ENCODE measurements at regions not wholly inside any gene's neighbourhood (a gene's known extent, or its start where the extent isn't known, plus 50 kb on each side); places are given as distances from the start of the nearest gene placed in this dataset.
"Not testable (repeated sequence)": the region's sequence is repeated elsewhere in the genome, so short reads cannot be mapped to it uniquely, and the experiment has no call there.

GRCh38 chr12:90485560-90485959 is 469.4 kb downstream of the CCER1 start:
- H3K9me3 Mint-ChIP-seq = peaks cover 3% of the 10 kb centered on the region
- H3K4me3 Mint-ChIP-seq = no peak overlapping the region
- no peak for DNase-seq
- H3K4me1 Mint-ChIP-seq = no peaks in the 10 kb centered on the region
- H3K27me3 Mint-ChIP-seq = no peaks in the 10 kb centered on the region
- ATAC-seq (ENCODE audit: low read depth) = no peak
- H3K36me3 Mint-ChIP-seq = no peaks in the 10 kb centered on the region
- no peak overlapping the region for H3K27ac Mint-ChIP-seq
- POLR2A ChIA-PET = no interaction called here

GRCh38 chr12:90484094-90484493 is 470.9 kb downstream of the CCER1 start:
- POLR2A ChIA-PET = no interaction called here

GRCh38 chr12:90481748-90482147 is 473.2 kb downstream of the CCER1 start:
- DNase-seq = no peak
- no peak overlapping the region for H3K27ac Mint-ChIP-seq
- no peak for ATAC-seq (ENCODE audit: low read depth)
- H3K27me3 Mint-ChIP-seq = no peaks in the 10 kb centered on the region
- no peaks in the 10 kb centered on the region for H3K9me3 Mint-ChIP-seq
- H3K36me3 Mint-ChIP-seq = no peaks in the 10 kb centered on the region
- H3K4me1 Mint-ChIP-seq = no peaks in the 10 kb centered on the region
- no peak overlapping the region for H3K4me3 Mint-ChIP-seq
- POLR2A ChIA-PET = no interaction called here

More at GRCh38 chr12:90484094-90484493, 470.9 kb downstream of the CCER1 start:
- H3K27ac Mint-ChIP-seq = no peak overlapping the region
- peaks cover 3% of the 10 kb centered on the region for H3K9me3 Mint-ChIP-seq
- ATAC-seq (ENCODE audit: low read depth) (no peak), DNase-seq (no peak)
- no peak overlapping the region for H3K4me3 Mint-ChIP-seq
- no peaks in the 10 kb centered on the region for H3K27me3 Mint-ChIP-seq
- no peaks in the 10 kb centered on the region for H3K36me3 Mint-ChIP-seq
- H3K4me1 Mint-ChIP-seq = no peaks in the 10 kb centered on the region

DNA sequence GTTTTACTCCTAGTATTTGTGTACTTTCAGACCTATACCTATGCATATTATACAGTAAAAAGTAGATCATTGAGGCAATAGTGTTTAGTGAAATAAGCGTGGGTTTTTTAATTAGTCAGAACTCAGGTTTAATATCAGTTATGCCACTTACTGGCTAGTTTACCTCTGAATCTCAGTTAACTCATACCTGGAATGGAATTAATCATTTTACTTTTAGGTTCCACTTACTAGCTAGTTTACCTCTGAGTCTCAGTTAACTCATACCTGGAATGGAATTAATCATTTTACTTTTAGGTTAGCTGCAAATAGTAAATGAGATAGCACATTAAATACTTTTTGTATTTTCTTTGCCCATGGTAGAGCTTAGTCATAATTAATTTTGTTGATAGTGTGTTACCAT is 475.7 kb downstream of the CCER1 start:
- no peak overlapping the region for H3K27ac Mint-ChIP-seq

GRCh38 chr12:90473831-90474230 is 481.1 kb downstream of the CCER1 start:
- no peaks in the 10 kb centered on the region for H3K4me1 Mint-ChIP-seq
- no peak overlapping the region for H3K4me3 Mint-ChIP-seq
- no peaks in the 10 kb centered on the region for H3K27me3 Mint-ChIP-seq
- no peaks in the 10 kb centered on the region for H3K36me3 Mint-ChIP-seq
- no peak for DNase-seq
- no peak for ATAC-seq (ENCODE audit: low read depth)
- H3K9me3 Mint-ChIP-seq = peaks cover 6% of the 10 kb centered on the region
- POLR2A ChIA-PET = no interaction called here
- H3K27ac Mint-ChIP-seq = no peak overlapping the region

More for the DNA sequence above, 475.7 kb downstream of the CCER1 start:
- no peak for DNase-seq
- no peak for ATAC-seq (ENCODE audit: low read depth)
- Mint-ChIP-seq H3K36me3 (no peaks in the 10 kb centered on the region), H3K9me3 (no peaks in the 10 kb centered on the region), H3K4me1 (no peaks in the 10 kb centered on the region), H3K4me3 (no peak overlapping the region), H3K27me3 (no peaks in the 10 kb centered on the region)
- POLR2A ChIA-PET = no interaction called here

DNA sequence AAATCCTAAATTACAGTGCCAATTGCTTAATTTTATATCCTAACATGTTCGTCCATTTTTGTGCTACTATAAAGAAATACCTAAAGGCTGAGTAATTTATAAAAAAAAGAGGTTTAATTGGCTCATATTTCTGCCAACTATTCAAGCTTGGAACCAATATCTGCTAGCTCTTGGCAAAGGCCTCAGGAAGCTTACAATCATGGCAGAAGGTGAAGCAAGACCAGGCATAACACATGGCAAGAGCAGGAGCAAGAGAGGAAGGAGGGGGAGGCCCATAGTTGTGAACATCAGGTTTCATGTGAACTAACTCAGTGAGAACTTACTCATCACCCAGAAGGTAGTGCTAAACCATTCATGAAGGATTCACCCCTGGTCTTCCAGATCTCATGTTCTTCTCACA is 494.3 kb downstream of the CCER1 start:
- H3K27me3 Mint-ChIP-seq = no peaks in the 10 kb centered on the region
- no peak overlapping the region for H3K4me3 Mint-ChIP-seq
- no peak for DNase-seq
- POLR2A ChIA-PET = no interaction called here
- ATAC-seq (ENCODE audit: low read depth) = no peak
- no peak overlapping the region for H3K27ac Mint-ChIP-seq
- H3K4me1 Mint-ChIP-seq = no peaks in the 10 kb centered on the region
- H3K36me3 Mint-ChIP-seq = no peaks in the 10 kb centered on the region
- H3K9me3 Mint-ChIP-seq = peaks cover 1% of the 10 kb centered on the region

GRCh38 chr12:90456248-90456647 is 498.7 kb downstream of the CCER1 start:
- H3K36me3 Mint-ChIP-seq = no peaks in the 10 kb centered on the region
- DNase-seq = no peak
- ATAC-seq (ENCODE audit: low read depth) = no peak
- POLR2A ChIA-PET = no interaction called here
- no peaks in the 10 kb centered on the region for H3K27me3 Mint-ChIP-seq
- peaks cover under 1% of the 10 kb centered on the region for H3K9me3 Mint-ChIP-seq
- no peaks in the 10 kb centered on the region for H3K4me1 Mint-ChIP-seq
- H3K27ac Mint-ChIP-seq = no peak overlapping the region
- H3K4me3 Mint-ChIP-seq = no peak overlapping the region

GRCh38 chr12:90455756-90456155 is 499.2 kb downstream of the CCER1 start:
- POLR2A ChIA-PET = no interaction called here
- no peaks in the 10 kb centered on the region for H3K27me3 Mint-ChIP-seq
- no peaks in the 10 kb centered on the region for H3K4me1 Mint-ChIP-seq
- no peak for DNase-seq
- H3K36me3 Mint-ChIP-seq = no peaks in the 10 kb centered on the region
- H3K4me3 Mint-ChIP-seq = no peak overlapping the region
- no peak for ATAC-seq (ENCODE audit: low read depth)
- H3K27ac Mint-ChIP-seq = no peak overlapping the region
- H3K9me3 Mint-ChIP-seq = peaks cover 1% of the 10 kb centered on the region

DNA sequence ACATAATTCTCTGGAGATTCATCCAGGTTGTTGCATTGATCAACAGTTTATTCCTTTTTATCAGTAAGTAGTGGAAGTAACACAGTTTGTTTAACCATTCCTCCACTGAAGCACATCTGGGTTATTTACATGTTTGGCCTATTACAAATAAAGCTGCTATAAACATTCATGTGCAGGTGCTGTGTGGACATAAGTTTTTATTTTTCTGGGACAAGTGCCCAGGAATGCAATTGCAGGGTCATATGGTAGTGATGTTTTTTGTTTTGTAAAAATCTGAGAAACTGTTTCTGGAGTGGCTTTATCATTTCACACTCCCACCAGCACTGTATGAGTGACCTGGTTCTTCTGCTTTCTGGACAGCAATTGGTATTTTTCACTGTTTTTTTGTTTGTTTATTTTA is 505.4 kb downstream of the CCER1 start:
- no peaks in the 10 kb centered on the region for H3K27me3 Mint-ChIP-seq
- no peaks in the 10 kb centered on the region for H3K36me3 Mint-ChIP-seq
- no peak overlapping the region for H3K4me3 Mint-ChIP-seq
- H3K27ac Mint-ChIP-seq = no peak overlapping the region
- H3K9me3 Mint-ChIP-seq = peaks cover 2% of the 10 kb centered on the region
- H3K4me1 Mint-ChIP-seq = no peaks in the 10 kb centered on the region
- POLR2A ChIA-PET = no interaction called here
- no peak for DNase-seq
- no peak for ATAC-seq (ENCODE audit: low read depth)

DNA sequence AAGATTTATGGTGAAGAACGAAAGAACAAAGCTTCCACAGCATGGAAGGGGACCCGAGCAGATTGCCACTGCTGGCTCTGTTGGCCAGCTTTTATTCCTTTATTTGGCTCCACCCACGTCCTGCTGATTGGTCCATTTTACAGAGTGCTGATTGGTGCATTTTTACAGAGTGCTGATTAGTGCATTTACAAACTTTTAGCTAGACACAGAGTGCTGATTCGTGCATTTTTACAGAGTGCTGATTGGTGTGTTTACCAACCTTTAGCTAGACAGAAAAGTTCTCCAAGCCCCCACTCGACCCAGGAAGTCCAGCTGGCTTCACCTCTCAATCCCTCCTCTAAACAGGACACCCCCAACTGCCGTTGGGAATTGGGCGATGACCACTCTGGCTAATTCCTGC is 511.5 kb downstream of the CCER1 start:
- POLR2A ChIA-PET; ATAC-seq (ENCODE audit: low read depth); H3K9me3 Mint-ChIP-seq; DNase-seq; H3K27me3 Mint-ChIP-seq; H3K4me1 Mint-ChIP-seq; H3K36me3 Mint-ChIP-seq; H3K4me3 Mint-ChIP-seq; H3K27ac Mint-ChIP-seq: not testable (repeated sequence)

DNA sequence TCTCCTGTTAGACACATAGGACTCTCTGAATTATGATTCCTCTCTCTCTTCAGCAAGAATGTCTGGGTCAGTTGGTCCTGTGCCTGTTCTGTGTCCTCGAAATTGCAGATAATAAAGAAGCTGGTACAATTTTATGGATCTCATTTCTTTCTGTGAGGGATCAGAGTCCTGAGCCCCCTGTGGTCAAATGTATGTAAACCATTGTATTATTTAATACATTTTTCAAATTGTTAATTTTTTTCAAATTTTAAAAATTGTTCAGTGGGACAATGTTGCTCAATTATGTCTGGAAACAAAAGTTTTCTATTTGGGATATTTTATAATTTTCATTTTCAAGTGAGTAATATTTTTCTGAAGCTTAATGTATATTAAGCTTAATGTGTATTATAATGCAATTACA is 513.5 kb downstream of the CCER1 start:
- no peak for DNase-seq
- Mint-ChIP-seq H3K4me3 (no peak overlapping the region), H3K4me1 (no peaks in the 10 kb centered on the region), H3K27ac (no peak overlapping the region), H3K27me3 (no peaks in the 10 kb centered on the region), H3K36me3 (no peaks in the 10 kb centered on the region), H3K9me3 (peaks cover 4% of the 10 kb centered on the region)
- POLR2A ChIA-PET = no interaction called here
- no peak for ATAC-seq (ENCODE audit: low read depth)

GRCh38 chr12:90428881-90429280 is 526.1 kb downstream of the CCER1 start:
- DNase-seq (no peak), ATAC-seq (ENCODE audit: low read depth) (no peak)
- POLR2A ChIA-PET = no interaction called here
- Mint-ChIP-seq H3K9me3 (peaks cover under 1% of the 10 kb centered on the region), H3K4me3 (no peak overlapping the region), H3K4me1 (no peaks in the 10 kb centered on the region), H3K27me3 (peaks cover 3% of the 10 kb centered on the region), H3K36me3 (no peaks in the 10 kb centered on the region), H3K27ac (no peak overlapping the region)

DNA sequence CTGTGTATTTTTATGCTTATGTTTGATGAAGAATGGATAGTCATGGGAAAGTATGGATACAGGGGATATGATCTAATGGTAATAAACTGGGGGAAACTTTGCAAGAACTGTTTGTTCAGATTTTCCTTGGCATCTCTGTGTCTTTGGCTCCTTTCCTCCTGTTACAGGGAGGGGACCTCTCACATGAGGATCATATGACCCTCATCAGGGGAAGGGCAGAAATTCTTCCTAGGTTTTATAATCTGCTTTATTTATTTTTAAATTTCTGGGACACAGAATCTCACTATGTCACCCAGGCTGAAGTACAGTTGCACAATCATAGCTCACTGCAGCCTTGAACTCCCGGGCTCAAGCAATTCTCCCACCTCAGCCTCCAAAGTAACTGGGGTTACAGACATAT is 526.5 kb downstream of the CCER1 start:
- H3K9me3 Mint-ChIP-seq = no peaks in the 10 kb centered on the region
- POLR2A ChIA-PET = no interaction called here
- DNase-seq (no peak), ATAC-seq (ENCODE audit: low read depth) (no peak)
- no peak overlapping the region for H3K27ac Mint-ChIP-seq
- H3K27me3 Mint-ChIP-seq = peaks cover 3% of the 10 kb centered on the region
- H3K4me3 Mint-ChIP-seq = no peak overlapping the region
- no peaks in the 10 kb centered on the region for H3K4me1 Mint-ChIP-seq
- H3K36me3 Mint-ChIP-seq = no peaks in the 10 kb centered on the region

GRCh38 chr12:90423965-90424364 is 531.0 kb downstream of the CCER1 start:
- no peak overlapping the region for H3K27ac Mint-ChIP-seq
- H3K9me3 Mint-ChIP-seq = no peaks in the 10 kb centered on the region
- no peak for ATAC-seq (ENCODE audit: low read depth)
- H3K4me1 Mint-ChIP-seq = no peaks in the 10 kb centered on the region
- POLR2A ChIA-PET = no interaction called here
- H3K36me3 Mint-ChIP-seq = no peaks in the 10 kb centered on the region
- DNase-seq = no peak
- H3K27me3 Mint-ChIP-seq = peaks cover 3% of the 10 kb centered on the region
- no peak overlapping the region for H3K4me3 Mint-ChIP-seq

DNA sequence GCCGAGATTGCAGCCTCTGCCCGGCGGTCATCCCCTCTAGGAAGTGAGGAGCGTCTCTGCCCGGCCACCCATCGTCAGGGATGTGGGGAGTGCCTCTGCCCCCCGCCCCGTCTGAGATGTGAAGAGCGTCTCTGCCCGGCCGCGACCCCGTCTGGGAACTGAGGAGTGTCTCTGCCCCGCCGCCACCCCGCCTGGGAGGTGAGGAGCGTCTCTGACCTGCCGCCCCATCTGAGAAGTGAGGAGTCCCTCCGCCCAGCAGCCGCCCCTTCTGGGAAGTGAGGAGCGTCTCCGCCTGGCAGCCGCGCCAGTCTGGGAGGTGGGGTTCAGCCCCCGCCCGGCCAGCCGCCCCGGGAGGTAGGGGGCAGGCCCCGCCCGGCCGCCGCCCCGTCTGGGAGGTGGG is 544.0 kb downstream of the CCER1 start:
- H3K9me3 Mint-ChIP-seq = peaks cover 3% of the 10 kb centered on the region
- no peaks in the 10 kb centered on the region for H3K36me3 Mint-ChIP-seq
- DNase-seq (no peak), ATAC-seq (ENCODE audit: low read depth) (no peak)
- POLR2A ChIA-PET = no interaction called here
- no peak overlapping the region for H3K27ac Mint-ChIP-seq
- no peaks in the 10 kb centered on the region for H3K27me3 Mint-ChIP-seq
- no peak overlapping the region for H3K4me3 Mint-ChIP-seq
- no peaks in the 10 kb centered on the region for H3K4me1 Mint-ChIP-seq
